ENCODE measurements at regions not wholly inside any gene's neighbourhood (a gene's known extent, or its start where the extent isn't known, plus 50 kb on each side); places are given as distances from the start of the nearest gene placed in this dataset.

DNA sequence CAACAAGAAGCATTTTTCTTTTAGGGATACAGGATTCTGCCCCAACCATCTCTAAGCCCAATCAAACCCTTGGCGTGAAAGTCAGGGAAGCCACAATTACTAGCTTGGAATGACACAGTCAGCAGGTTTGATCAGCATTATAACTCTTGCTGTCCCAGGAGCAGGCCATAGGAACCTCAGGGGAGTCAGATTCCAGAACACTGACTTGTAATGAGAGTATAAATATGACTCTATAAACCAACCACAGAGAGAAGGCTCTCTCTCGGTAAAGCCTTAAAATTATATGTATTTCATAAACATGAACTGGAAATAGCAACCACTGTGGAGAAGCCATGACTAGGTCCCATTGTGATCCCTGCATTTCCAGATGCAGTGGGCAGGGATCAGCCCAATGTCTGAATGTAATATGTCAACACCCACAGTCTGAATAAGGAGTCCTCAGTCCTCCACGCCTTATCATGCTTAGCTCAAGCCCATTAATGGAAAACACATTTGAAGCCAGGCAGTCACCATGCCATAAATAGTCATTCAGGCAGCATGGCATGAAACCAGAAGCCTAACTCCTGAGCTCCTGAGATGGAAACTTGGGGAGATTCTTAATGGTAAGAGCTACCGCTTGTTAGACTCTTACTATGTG is 99.1 kb upstream of the MTNR1B start:
- Mint-ChIP-seq H3K4me1 (no peaks in the 10 kb centered on the region), H3K4me3 (no peak overlapping the region)
- no peak for ATAC-seq

DNA sequence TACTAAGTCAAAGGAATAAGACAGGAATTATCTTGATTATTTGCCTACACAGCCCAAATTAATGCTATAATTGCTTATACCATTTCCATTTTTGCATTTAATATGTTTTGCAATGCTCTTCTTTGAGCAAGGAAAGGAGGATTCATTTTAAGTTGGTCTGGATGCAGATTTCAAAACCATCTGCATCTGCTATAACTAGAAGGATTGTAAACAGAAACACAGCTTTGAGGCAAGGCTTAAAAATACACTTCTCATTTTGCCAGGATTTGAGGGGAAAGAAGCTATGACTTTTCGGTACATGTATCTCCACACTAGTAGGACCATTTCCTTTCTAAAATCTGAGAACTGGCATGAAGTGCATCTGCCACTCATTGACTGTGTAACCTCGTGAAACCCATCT is 95.9 kb upstream of the MTNR1B start:
- Histone ChIP-seq H3K27me3 (ENCODE audit: control insufficient read depth, insufficient read depth, low read length) (no peaks in the 10 kb centered on the region), H3K4me1 (ENCODE audit: control insufficient read depth, insufficient read depth, low read length) (no peaks in the 10 kb centered on the region), H3K9me3 (ENCODE audit: control insufficient read depth, insufficient read depth, low read length) (no peaks in the 10 kb centered on the region), H3K36me3 (ENCODE audit: control insufficient read depth, insufficient read depth, low read length) (no peaks in the 10 kb centered on the region), H3K27ac (ENCODE audit: low read length) (no peak overlapping the region), H3K4me3 (ENCODE audit: low read length) (no peak overlapping the region)
- no peaks in the 10 kb centered on the region for H3K36me3 Mint-ChIP-seq
- H3K4me3 Mint-ChIP-seq, result no peak overlapping the region
- DNase-seq, result no peak
- 88% methylated on average over 1 of the region's 2 CpGs for WGBS (ENCODE audit: insufficient coverage)
- H3K27me3 Mint-ChIP-seq (ENCODE audit: low read depth in 2 of 2), result no peaks in the 10 kb centered on the region
- ATAC-seq, result no peak
- H3K4me1 Mint-ChIP-seq, result no peaks in the 10 kb centered on the region
- H3K9me3 Mint-ChIP-seq, result peaks cover 0 to 2% of the 10 kb centered on the region in 2 donors
- H3K27ac Mint-ChIP-seq, result no peak overlapping the region
- intact Hi-C loops (cut with micrococcal nuclease), result no loop called here
- TF ChIP-seq, protein P1, sequence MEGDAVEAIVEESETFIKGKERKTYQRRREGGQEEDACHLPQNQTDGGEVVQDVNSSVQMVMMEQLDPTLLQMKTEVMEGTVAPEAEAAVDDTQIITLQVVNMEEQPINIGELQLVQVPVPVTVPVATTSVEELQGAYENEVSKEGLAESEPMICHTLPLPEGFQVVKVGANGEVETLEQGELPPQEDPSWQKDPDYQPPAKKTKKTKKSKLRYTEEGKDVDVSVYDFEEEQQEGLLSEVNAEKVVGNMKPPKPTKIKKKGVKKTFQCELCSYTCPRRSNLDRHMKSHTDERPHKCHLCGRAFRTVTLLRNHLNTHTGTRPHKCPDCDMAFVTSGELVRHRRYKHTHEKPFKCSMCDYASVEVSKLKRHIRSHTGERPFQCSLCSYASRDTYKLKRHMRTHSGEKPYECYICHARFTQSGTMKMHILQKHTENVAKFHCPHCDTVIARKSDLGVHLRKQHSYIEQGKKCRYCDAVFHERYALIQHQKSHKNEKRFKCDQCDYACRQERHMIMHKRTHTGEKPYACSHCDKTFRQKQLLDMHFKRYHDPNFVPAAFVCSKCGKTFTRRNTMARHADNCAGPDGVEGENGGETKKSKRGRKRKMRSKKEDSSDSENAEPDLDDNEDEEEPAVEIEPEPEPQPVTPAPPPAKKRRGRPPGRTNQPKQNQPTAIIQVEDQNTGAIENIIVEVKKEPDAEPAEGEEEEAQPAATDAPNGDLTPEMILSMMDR (IDR thresholded peaks at IDR 0.05), result no peak

More for the DNA sequence above, 99.1 kb upstream of the MTNR1B start:
- H3K27me3 Mint-ChIP-seq (ENCODE audit: low read depth in 2 of 2), result no peaks in the 10 kb centered on the region
- DNase-seq, result no peak
- H3K27ac Mint-ChIP-seq, result no peak overlapping the region
- no peaks in the 10 kb centered on the region for H3K36me3 Mint-ChIP-seq
- Histone ChIP-seq H3K9me3 (ENCODE audit: control insufficient read depth, insufficient read depth, low read length) (no peaks in the 10 kb centered on the region), H3K27me3 (ENCODE audit: control insufficient read depth, insufficient read depth, low read length) (no peaks in the 10 kb centered on the region), H3K27ac (ENCODE audit: low read length) (no peak overlapping the region), H3K4me1 (ENCODE audit: control insufficient read depth, insufficient read depth, low read length) (no peaks in the 10 kb centered on the region), H3K36me3 (ENCODE audit: control insufficient read depth, insufficient read depth, low read length) (no peaks in the 10 kb centered on the region), H3K4me3 (ENCODE audit: low read length) (no peak overlapping the region)
- TF ChIP-seq, protein P1 (IDR thresholded peaks at IDR 0.05), result no peak
- intact Hi-C loops (cut with micrococcal nuclease), result no loop called here
- 96% methylated on average over 3 of the region's 4 CpGs for WGBS (ENCODE audit: insufficient coverage)
- H3K9me3 Mint-ChIP-seq, result no peaks in the 10 kb centered on the region

DNA sequence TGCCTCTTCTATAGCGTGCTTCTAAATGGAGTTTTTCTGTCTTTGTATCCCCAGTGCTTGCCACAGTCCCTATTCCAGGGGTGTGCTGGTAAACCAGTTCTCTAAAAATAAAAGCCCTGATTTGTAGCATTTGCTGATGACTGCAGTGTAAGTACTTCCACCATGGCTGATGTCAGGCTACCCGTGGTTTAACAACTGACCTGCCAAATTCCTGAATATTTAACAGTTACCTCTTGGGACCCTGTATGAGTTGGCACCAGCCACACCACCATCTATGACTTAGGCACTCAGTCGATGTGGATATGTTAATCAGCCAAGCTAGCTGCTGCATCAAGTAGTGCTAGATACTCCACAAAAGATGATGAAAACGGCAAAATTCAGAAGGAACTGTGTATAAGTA is 94.0 kb upstream of the MTNR1B start:
- DNase-seq, result no peak
- Mint-ChIP-seq H3K27me3 (ENCODE audit: low read depth in 2 of 2) (no peaks in the 10 kb centered on the region), H3K4me1 (no peaks in the 10 kb centered on the region), H3K9me3 (peaks cover 0 to 2% of the 10 kb centered on the region in 2 donors), H3K27ac (no peak overlapping the region), H3K4me3 (no peak overlapping the region), H3K36me3 (no peaks in the 10 kb centered on the region)
- no peak overlapping the region for H3K27ac ChIP-seq (ENCODE audit: low read length)
- no peaks in the 10 kb centered on the region for H3K27me3 ChIP-seq (ENCODE audit: control insufficient read depth, insufficient read depth, low read length)
- WGBS (ENCODE audit: insufficient coverage), result 92% methylated on average over 4 of the region's 4 CpGs
- TF ChIP-seq, protein P1 (IDR thresholded peaks at IDR 0.05), result no peak
- intact Hi-C loops (cut with micrococcal nuclease), result no loop called here
- no peak overlapping the region for H3K4me3 ChIP-seq (ENCODE audit: low read length)
- H3K9me3 ChIP-seq (ENCODE audit: control insufficient read depth, insufficient read depth, low read length), result no peaks in the 10 kb centered on the region
- ATAC-seq, result no peak
- no peaks in the 10 kb centered on the region for H3K36me3 ChIP-seq (ENCODE audit: control insufficient read depth, insufficient read depth, low read length)
- no peaks in the 10 kb centered on the region for H3K4me1 ChIP-seq (ENCODE audit: control insufficient read depth, insufficient read depth, low read length)

DNA sequence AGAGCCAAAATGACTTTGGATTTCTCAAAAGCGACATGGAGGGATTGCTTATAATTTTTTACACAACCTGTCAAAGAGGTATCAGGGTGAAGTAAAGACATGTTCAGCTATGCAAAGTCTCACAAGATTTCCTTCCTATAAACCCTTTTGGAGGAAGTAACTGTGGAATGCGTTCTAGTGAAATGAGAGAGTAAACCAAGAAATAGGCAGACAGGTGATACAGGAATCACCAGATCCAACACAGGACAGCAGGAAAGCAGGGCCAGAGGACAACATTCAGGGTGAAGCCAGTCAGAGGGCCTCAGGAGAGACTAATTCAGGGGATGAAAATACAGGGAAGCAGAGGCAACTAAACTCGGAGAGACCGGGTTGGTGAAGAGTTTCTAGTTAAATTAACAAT is 90.4 kb upstream of the MTNR1B start:
- no peaks in the 10 kb centered on the region for H3K4me1 Mint-ChIP-seq
- H3K27me3 ChIP-seq (ENCODE audit: control insufficient read depth, insufficient read depth, low read length), result no peaks in the 10 kb centered on the region
- H3K4me3 Mint-ChIP-seq, result no peak overlapping the region
- WGBS (ENCODE audit: insufficient coverage), result 75% methylated on average over 2 of the region's 4 CpGs
- intact Hi-C loops (cut with micrococcal nuclease), result no loop called here
- no peaks in the 10 kb centered on the region for H3K4me1 ChIP-seq (ENCODE audit: control insufficient read depth, insufficient read depth, low read length)
- TF ChIP-seq, protein P1 (IDR thresholded peaks at IDR 0.05), result no peak
- H3K9me3 Mint-ChIP-seq, result peaks cover 0 to 2% of the 10 kb centered on the region in 2 donors
- H3K9me3 ChIP-seq (ENCODE audit: control insufficient read depth, insufficient read depth, low read length), result no peaks in the 10 kb centered on the region
- H3K27ac Mint-ChIP-seq, result no peak overlapping the region
- no peaks in the 10 kb centered on the region for H3K36me3 ChIP-seq (ENCODE audit: control insufficient read depth, insufficient read depth, low read length)
- no peak overlapping the region for H3K27ac ChIP-seq (ENCODE audit: low read length)
- DNase-seq (no peak), ATAC-seq (no peak)
- no peaks in the 10 kb centered on the region for H3K27me3 Mint-ChIP-seq (ENCODE audit: low read depth in 2 of 2)
- H3K4me3 ChIP-seq (ENCODE audit: low read length), result no peak overlapping the region
- no peaks in the 10 kb centered on the region for H3K36me3 Mint-ChIP-seq
